RPMI8226 (cell line): ENCODE measurements at regions not wholly inside any gene's neighbourhood (a gene's known extent, or its start where the extent isn't known, plus 50 kb on each side); places are given as distances from the start of the nearest gene placed in this dataset.

Experiments
- DNase-seq: peaks from one replicate; pipeline ENCODE4 v3.0.0-alpha.2; 2015

- no peak for DNase-seq
Observed at GRCh38 chr11:32161293-32161692, 70.4 kb downstream of the RCN1 start.

- peak; percentile 19 for DNase-seq
Observed at GRCh38 chr11:32162351-32162750, 71.5 kb downstream of the RCN1 start.

- DNase-seq, result peak; percentile 12
Observed at GRCh38 chr11:32162906-32163305, 72.0 kb downstream of the RCN1 start.

GRCh38 chr11:32163557-32163956 is 72.7 kb downstream of the RCN1 start:
- no peak for DNase-seq

GRCh38 chr11:32164836-32165235 is 74.0 kb downstream of the RCN1 start:
- DNase-seq, result no peak

- no peak for DNase-seq
Observed at GRCh38 chr11:32168924-32169323, 78.0 kb downstream of the RCN1 start.

- no peak for DNase-seq
Observed at GRCh38 chr11:32171445-32171844, 80.6 kb downstream of the RCN1 start.

- no peak for DNase-seq
Observed at GRCh38 chr11:32172041-32172847, 81.4 kb downstream of the RCN1 start.

- peak; percentile 35 for DNase-seq
Observed at GRCh38 chr11:32172848-32173834, 82.3 kb downstream of the RCN1 start.

- DNase-seq, result no peak
Observed at GRCh38 chr11:32173977-32174376, 83.1 kb downstream of the RCN1 start.

- peak; percentile 71 for DNase-seq
Observed at GRCh38 chr11:32176223-32176934, 85.5 kb downstream of the RCN1 start.

- DNase-seq, result no peak
Observed at GRCh38 chr11:32178692-32179091, 87.8 kb downstream of the RCN1 start.

GRCh38 chr11:32183512-32183911 is 92.6 kb downstream of the RCN1 start:
- no peak for DNase-seq

- DNase-seq, result no peak
Observed at GRCh38 chr11:32184041-32184722, 93.3 kb downstream of the RCN1 start.

- no peak for DNase-seq
Observed at GRCh38 chr11:32184723-32185376, 94.0 kb downstream of the RCN1 start.

- no peak for DNase-seq
Observed at GRCh38 chr11:32186118-32186517, 95.2 kb downstream of the RCN1 start.

- DNase-seq, result no peak
Observed at GRCh38 chr11:32187111-32187510, 96.2 kb downstream of the RCN1 start.

- no peak for DNase-seq
Observed at GRCh38 chr11:32188785-32189184, 97.9 kb downstream of the RCN1 start.

GRCh38 chr11:32196137-32196536 is 105.3 kb downstream of the RCN1 start:
- no peak for DNase-seq

- DNase-seq, result no peak
Observed at GRCh38 chr11:32198053-32198452, 107.2 kb downstream of the RCN1 start.

GRCh38 chr11:32200136-32200847 is 109.4 kb downstream of the RCN1 start:
- DNase-seq, result no peak
